ENCODE measurements at regions not wholly inside any gene's neighbourhood (a gene's known extent, or its start where the extent isn't known, plus 50 kb on each side); places are given as distances from the start of the nearest gene placed in this dataset.

GRCh38 chr4:138005486-138005885, 236.7 kb downstream of the SLC7A11 start:
- Histone ChIP-seq H3K36me3 (replicated peaks in 1 of 2; ENCODE audit: control insufficient read depth in 1 of 2, insufficient read depth in 2 of 2, low read length in 1 of 2) (peaks cover 0 to under 1% of the 10 kb centered on the region in 2 experiments), H3K4me2 (no peak overlapping the region), H4K20me1 (ENCODE audit: insufficient read depth) (no peaks in the 10 kb centered on the region), H3K4me1 (ENCODE audit: control insufficient read depth in 1 of 2, insufficient read depth in 2 of 2, low read depth in 1 of 2, low read length in 1 of 2) (no peaks in the 10 kb centered on the region; a peak in 1 of 4 replicates), H3K79me2 (ENCODE audit: insufficient read depth) (no peaks in the 10 kb centered on the region), H3K9ac (no peak overlapping the region), H3F3A (replicated peaks; ENCODE audit: insufficient read depth) (no peaks in the 10 kb centered on the region), H2AFZ (ENCODE audit: low read depth) (no peak overlapping the region), H3K27me3 (ENCODE audit: insufficient read depth) (no peaks in the 10 kb centered on the region), H3K4me3 (ENCODE audit: low read depth in 2 of 2, low read length in 1 of 2) (no peak overlapping the region), H3K27ac (ENCODE audit: low read depth in 2 of 2, low read length in 1 of 2) (no peak overlapping the region; a peak in 1 of 4 replicates), H3K9me2 (no peaks in the 10 kb centered on the region), H3K9me3 (no peaks in the 10 kb centered on the region)
- ChIA-PET POLR2A (no interaction called here), CTCF (no interaction called here)
- TF ChIP-seq EP300 (IDR thresholded peaks at IDR 0.05; ENCODE audit: borderline replicate concordance in 1 of 2, low read depth in 1 of 2, low read length in 1 of 2) (no peak), RXRA (IDR thresholded peaks at IDR 0.05; ENCODE audit: borderline replicate concordance, low read depth) (no peak), POLR2AphosphoS5 (IDR thresholded peaks at IDR 0.05; ENCODE audit: low read depth, low read length) (no peak), TCF12 (IDR thresholded peaks at IDR 0.05) (no peak), TEAD4 (IDR thresholded peaks at IDR 0.05; ENCODE audit: borderline replicate concordance, insufficient read depth) (no peak), NRF1 (IDR thresholded peaks at IDR 0.05; ENCODE audit: low read depth, low read length) (no peak), RAD21 (IDR thresholded peaks at IDR 0.05; ENCODE audit: low read length) (no peak), ELF1 (IDR thresholded peaks at IDR 0.05) (no peak), MAX (IDR thresholded peaks at IDR 0.05; ENCODE audit: low read depth) (no peak), FOXJ3 (CRISPR knock-in tag; IDR thresholded peaks at IDR 0.05) (no peak), IRF3 (IDR thresholded peaks at IDR 0.05; ENCODE audit: low read depth, low read length) (no peak), MXI1 (IDR thresholded peaks at IDR 0.05; ENCODE audit: low read depth, low read length) (no peak), USF2 (IDR thresholded peaks at IDR 0.05; ENCODE audit: borderline replicate concordance, low read depth, low read length) (no peak), REST (IDR thresholded peaks at IDR 0.05; ENCODE audit: low read depth, low read length) (no peak), ZBTB33 (IDR thresholded peaks at IDR 0.05; ENCODE audit: borderline replicate concordance, low read depth) (no peak), EZH2phosphoT487 (IDR thresholded peaks at IDR 0.05; ENCODE audit: borderline replicate concordance, low read depth) (no peak), RFX5 (IDR thresholded peaks at IDR 0.05; ENCODE audit: low read length) (no peak), GABPA (IDR thresholded peaks at IDR 0.05; ENCODE audit: low read depth) (no peak), GATA2 (CRISPR knock-in tag; IDR thresholded peaks at IDR 0.05) (no peak)
- 68% methylated on average over 1 of the region's 1 CpG for WGBS (ENCODE audit: low lambda C conversion rate)
- DNase-seq, result no peak
